ENCODE measurements at regions not wholly inside any gene's neighbourhood (a gene's known extent, or its start where the extent isn't known, plus 50 kb on each side); places are given as distances from the start of the nearest gene placed in this dataset.

DNA sequence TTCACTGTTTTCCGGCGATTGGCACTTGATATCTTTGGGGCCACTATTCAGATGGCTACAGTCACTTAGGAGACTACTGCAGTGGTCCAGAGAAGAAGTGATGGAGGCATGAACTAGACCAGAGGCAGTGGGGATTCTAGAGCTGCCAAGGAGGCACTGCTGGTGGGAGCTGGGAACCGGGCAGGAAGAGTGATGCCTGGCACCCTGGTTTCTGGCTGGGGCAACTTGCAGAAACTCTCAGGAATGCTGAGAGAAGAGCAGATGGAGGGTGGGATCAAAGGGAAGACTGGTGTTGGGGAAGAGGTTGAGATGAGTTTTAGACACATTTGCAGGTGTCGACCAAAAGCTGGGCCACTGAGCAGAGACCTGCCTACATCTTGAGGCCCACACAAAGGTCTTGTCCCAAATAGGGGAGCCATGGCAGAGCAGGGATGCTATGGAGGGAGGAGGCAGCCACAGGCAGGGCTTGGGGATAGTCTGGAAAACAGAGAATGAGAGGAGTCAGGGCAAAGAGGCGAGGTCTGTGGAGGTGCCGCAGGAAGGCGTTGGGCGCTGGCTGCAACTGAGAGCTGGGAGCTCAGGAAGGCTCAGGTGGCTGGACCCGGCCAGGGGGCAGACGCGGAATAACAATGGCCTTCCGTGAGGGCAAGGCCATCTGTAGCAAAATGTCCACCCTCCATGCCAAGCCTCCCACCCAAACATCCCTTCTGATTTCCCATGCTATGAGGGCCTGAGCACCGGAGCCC lies 118.9 kb downstream of the TOMM20 start:
- in situ Hi-C loops (cut with HindIII; ENCODE audit: low pct_unique_long_range_greater_than_20kb, low sequenced_read_pairs), result no loop called here
- ATAC-seq, result no peak
- peaks cover 5% of the 10 kb centered on the region for H3K4me1 ChIP-seq (ENCODE audit: control insufficient read depth, insufficient read depth, low read length)
- DNase-seq (ENCODE audit: low read depth, low spot score), result no peak
- no TSS peak for BruUV-seq (replicated peaks)
- H3K36me3 ChIP-seq (ENCODE audit: control insufficient read depth, insufficient read depth, low read length), result no peaks in the 10 kb centered on the region
- no peak overlapping the region for H3K4me3 ChIP-seq (ENCODE audit: low read depth in 2 of 2, low read length in 2 of 2)
- H3K27me3 ChIP-seq (ENCODE audit: control insufficient read depth, insufficient read depth, low read length), result no peaks in the 10 kb centered on the region
- no peak for TF ChIP-seq TCF7L2 (IDR thresholded peaks at IDR 0.05; ENCODE audit: low read depth, low read length)
- TF ChIP-seq REST (IDR thresholded peaks at IDR 0.05; ENCODE audit: insufficient read depth in 1 of 2, low read depth in 2 of 2, low read length in 1 of 2), result no peak
- no peak for TF ChIP-seq SIN3A (IDR thresholded peaks at IDR 0.05; ENCODE audit: borderline replicate concordance, insufficient read depth, low read depth, low read length)
- no peak for TF ChIP-seq POLR2AphosphoS5 (IDR thresholded peaks at IDR 0.05; ENCODE audit: low read depth, low read length)
- intact Hi-C loops (cut with micrococcal nuclease; ENCODE audit: unreplicated experiment), result no loop called here
- H3K9me3 ChIP-seq (ENCODE audit: control insufficient read depth, insufficient read depth, low read depth, low read length), result peaks cover 3% of the 10 kb centered on the region; the same call in 1 of the 2 replicates
- ChIA-PET POLR2A (no interaction called here), CTCF (interaction anchor here (0.6 kb wide), 1 partner anchor 59 kb away, joined by 4 read pairs; no protein-coding TSS in a partner anchor)
- peak overlapping the region; percentile 65 for H3K27ac ChIP-seq (ENCODE audit: low read length)

DNA sequence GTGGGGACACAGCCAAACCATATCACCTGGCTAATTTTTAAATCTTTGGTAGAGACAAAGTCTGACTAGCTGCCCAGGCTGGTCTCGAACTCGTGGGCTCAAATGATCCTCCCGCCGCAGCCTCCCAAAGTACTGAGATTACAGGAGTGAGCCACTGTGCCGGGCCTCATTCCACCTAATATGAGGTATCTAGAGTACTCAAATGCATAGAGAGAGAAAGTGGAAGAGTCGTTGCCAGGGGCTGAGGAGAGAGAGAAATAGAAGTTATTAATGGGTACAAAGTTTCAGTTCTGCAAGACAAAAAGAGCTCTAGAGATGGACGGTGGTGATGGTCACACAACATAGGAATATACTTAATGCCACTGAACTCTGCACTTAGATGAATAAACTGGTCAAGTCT lies 119.6 kb downstream of the TOMM20 start:
- TF ChIP-seq REST (IDR thresholded peaks at IDR 0.05; ENCODE audit: insufficient read depth in 1 of 2, low read depth in 2 of 2, low read length in 1 of 2), result no peak
- TF ChIP-seq, protein P1, sequence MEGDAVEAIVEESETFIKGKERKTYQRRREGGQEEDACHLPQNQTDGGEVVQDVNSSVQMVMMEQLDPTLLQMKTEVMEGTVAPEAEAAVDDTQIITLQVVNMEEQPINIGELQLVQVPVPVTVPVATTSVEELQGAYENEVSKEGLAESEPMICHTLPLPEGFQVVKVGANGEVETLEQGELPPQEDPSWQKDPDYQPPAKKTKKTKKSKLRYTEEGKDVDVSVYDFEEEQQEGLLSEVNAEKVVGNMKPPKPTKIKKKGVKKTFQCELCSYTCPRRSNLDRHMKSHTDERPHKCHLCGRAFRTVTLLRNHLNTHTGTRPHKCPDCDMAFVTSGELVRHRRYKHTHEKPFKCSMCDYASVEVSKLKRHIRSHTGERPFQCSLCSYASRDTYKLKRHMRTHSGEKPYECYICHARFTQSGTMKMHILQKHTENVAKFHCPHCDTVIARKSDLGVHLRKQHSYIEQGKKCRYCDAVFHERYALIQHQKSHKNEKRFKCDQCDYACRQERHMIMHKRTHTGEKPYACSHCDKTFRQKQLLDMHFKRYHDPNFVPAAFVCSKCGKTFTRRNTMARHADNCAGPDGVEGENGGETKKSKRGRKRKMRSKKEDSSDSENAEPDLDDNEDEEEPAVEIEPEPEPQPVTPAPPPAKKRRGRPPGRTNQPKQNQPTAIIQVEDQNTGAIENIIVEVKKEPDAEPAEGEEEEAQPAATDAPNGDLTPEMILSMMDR (IDR thresholded peaks at IDR 0.05), result no peak
- no peak for TF ChIP-seq TCF7L2 (IDR thresholded peaks at IDR 0.05; ENCODE audit: low read depth, low read length)
- TF ChIP-seq POLR2AphosphoS5 (IDR thresholded peaks at IDR 0.05; ENCODE audit: low read depth, low read length), result no peak
- intact Hi-C loops (cut with micrococcal nuclease; ENCODE audit: unreplicated experiment), result no loop called here
- Histone ChIP-seq H3K27me3 (ENCODE audit: control insufficient read depth, insufficient read depth, low read length) (no peaks in the 10 kb centered on the region), H3K9me3 (ENCODE audit: control insufficient read depth, insufficient read depth, low read depth, low read length) (peaks cover 3% of the 10 kb centered on the region; the same call in 1 of the 2 replicates), H3K36me3 (ENCODE audit: control insufficient read depth, insufficient read depth, low read length) (no peaks in the 10 kb centered on the region), H3K4me3 (ENCODE audit: low read depth in 2 of 2, low read length in 2 of 2) (no peak overlapping the region), H3K4me1 (ENCODE audit: control insufficient read depth, insufficient read depth, low read length) (peaks cover 5% of the 10 kb centered on the region), H3K27ac (ENCODE audit: low read length) (no peak overlapping the region; the same call in 1 of the 2 replicates)
- DNase-seq (ENCODE audit: low read depth, low spot score), result no peak
- POLR2A ChIA-PET, result no interaction called here
- CTCF ChIA-PET, result no interaction called here
- no peak for ATAC-seq
- in situ Hi-C loops (cut with HindIII; ENCODE audit: low pct_unique_long_range_greater_than_20kb, low sequenced_read_pairs), result no loop called here
- BruUV-seq (replicated peaks), result no TSS peak

Measured in Panc1 (cell line).